Adrenal gland (tissue), 5 donors: ENCODE measurements at regions not wholly inside any gene's neighbourhood (a gene's known extent, or its start where the extent isn't known, plus 50 kb on each side); places are given as distances from the start of the nearest gene placed in this dataset.

Experiments used
- CTCF ChIP-seq, 6 experiments: fragments of 450-650 bp in 4 of 6; fragments of 200-600 bp in 2 of 6; sonication (generic) in 1 of 6; IDR thresholded peaks; 1 replicate in 5 of 6; 2 replicates in 1 of 6; pipeline versions ENCODE4 v1.5.1 to v1.8.0; 2016 to 2021; ENCODE audit warnings: antibody characterized with exemption in 6 of 6, mild to moderate bottlenecking in 2 of 6, moderate library complexity in 1 of 6
- POLR2A ChIP-seq, 2 donors: fragments of 450-650 bp; IDR thresholded peaks; one replicate each; pipeline ENCODE4 v1.6.1; 2017; ENCODE audit warnings: antibody characterized with exemption in 2 of 2, mild to moderate bottlenecking in 2 of 2, moderate library complexity in 1 of 2
- donor health status: DM: no; HTN: no; CAD: no.

DNA sequence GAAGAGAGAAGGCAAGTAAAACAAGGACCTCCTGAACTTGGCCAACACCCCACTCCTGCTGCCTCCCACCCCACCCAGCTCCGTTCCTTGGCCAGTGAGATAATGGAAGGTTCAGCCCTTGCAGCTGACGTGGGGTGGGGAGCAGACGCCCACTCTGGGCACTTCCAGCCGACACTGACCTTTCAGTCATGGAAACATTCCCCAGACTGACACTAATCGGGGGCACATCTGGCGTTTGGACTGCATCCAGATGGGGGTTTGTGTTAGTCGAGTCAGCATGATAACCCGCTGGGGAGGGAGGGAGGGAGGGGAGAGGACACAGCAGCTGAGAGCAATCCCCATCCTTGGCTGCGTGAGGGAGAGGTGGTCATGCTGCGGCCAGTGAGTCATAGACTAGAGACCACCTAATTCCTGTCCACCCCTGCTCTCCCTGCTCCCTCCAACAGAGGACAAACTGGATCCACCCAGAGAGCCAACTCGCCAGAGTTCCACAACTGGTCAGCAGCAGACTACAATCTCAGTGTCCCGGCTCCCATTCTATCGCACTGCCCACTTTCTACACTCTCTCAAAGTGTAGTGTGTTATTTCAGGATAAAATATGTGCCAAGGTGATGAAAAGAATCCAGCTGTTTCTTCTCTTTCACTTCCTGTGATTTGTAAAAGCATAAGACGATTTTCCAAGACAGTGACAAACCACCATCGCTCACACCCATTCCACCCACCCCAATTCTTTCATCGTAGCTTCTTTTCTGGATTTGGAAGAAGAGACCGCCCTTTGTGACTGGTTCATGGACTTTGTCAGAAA lies 115.4 kb upstream of the PKDCC start:
- TF ChIP-seq CTCF (IDR thresholded peaks at IDR 0.05), result no peak
- no peak for TF ChIP-seq POLR2A (IDR thresholded peaks at IDR 0.05)
